IMR-90 (cell line): ENCODE measurements at regions not wholly inside any gene's neighbourhood (a gene's known extent, or its start where the extent isn't known, plus 50 kb on each side); places are given as distances from the start of the nearest gene placed in this dataset.
A peak's percentile ranks its signal among the peaks of the same experiment; 100 is the strongest.

Source experiments
- CHD1 ChIP-seq: IDR thresholded peaks from 2 replicates; pipeline ENCODE4 v1.6.1; 2012; ENCODE audit warnings: low read depth, low read length, improper control_type of control experiment
- CTCF ChIP-seq: conservative IDR thresholded peaks from 2 replicates; pipeline ENCODE4 v1.5.1; 2012; ENCODE audit warnings: mild to moderate bottlenecking, low read depth, low read length, improper control_type of control experiment
- FOS ChIP-seq: fragments of 150-350 bp; IDR thresholded peaks from 2 replicates; pipeline ENCODE4 v1.6.1; 2016; ENCODE audit warnings: low read depth, low read length
- POLR2A ChIP-seq: IDR thresholded peaks from 2 replicates; pipeline ENCODE4 v1.6.1; 2012; ENCODE audit warnings: mild to moderate bottlenecking, low read depth, low read length
- RAD21 ChIP-seq: IDR thresholded peaks from 2 replicates; pipeline ENCODE4 v1.6.1; 2012; ENCODE audit warnings: low read length, improper control_type of control experiment
- RCOR1 ChIP-seq: IDR thresholded peaks from 2 replicates; pipeline ENCODE4 v1.6.1; 2012; ENCODE audit warnings: mild to moderate bottlenecking, low read length, improper control_type of control experiment; ENCODE audit not compliant: insufficient replicate concordance

- no peak for TF ChIP-seq CTCF
- no peak for TF ChIP-seq POLR2A
- TF ChIP-seq RCOR1: no peak
- no peak for TF ChIP-seq RAD21
- no peak for TF ChIP-seq CHD1
- TF ChIP-seq FOS: peak; percentile 34; the same call in 1 of the 2 replicates
Measured at GRCh38 chr7:13829914-13830900, 159.3 kb downstream of the ETV1 start.
